NCI-H226 (cell line): ENCODE measurements at regions not wholly inside any gene's neighbourhood (a gene's known extent, or its start where the extent isn't known, plus 50 kb on each side); places are given as distances from the start of the nearest gene placed in this dataset.
"Not testable (repeated sequence)": the region's sequence is repeated elsewhere in the genome, so short reads cannot be mapped to it uniquely, and the experiment has no call there.

Source experiments
- DNase-seq: peaks from one replicate; pipeline ENCODE4 v3.0.0-alpha.2; 2015

GRCh38 chr7:41463770-41464470 is 239.0 kb downstream of the INHBA start:
- DNase-seq: no peak

- DNase-seq: no peak
Observed at GRCh38 chr7:41459623-41460261, 243.1 kb downstream of the INHBA start.

- no peak for DNase-seq
Observed at GRCh38 chr7:41459183-41459582, 243.7 kb downstream of the INHBA start.

- no peak for DNase-seq
Observed at GRCh38 chr7:41457832-41458437, 245.0 kb downstream of the INHBA start.

GRCh38 chr7:41451826-41452225 is 251.1 kb downstream of the INHBA start:
- DNase-seq: peak; percentile 42

- DNase-seq: no peak
Observed at GRCh38 chr7:41449694-41450093, 253.2 kb downstream of the INHBA start.

GRCh38 chr7:41449286-41449685 is 253.6 kb downstream of the INHBA start:
- no peak for DNase-seq

- DNase-seq: peak; percentile 82
Observed at GRCh38 chr7:41448104-41448503, 254.8 kb downstream of the INHBA start.

- no peak for DNase-seq
Observed at GRCh38 chr7:41447450-41448042, 255.3 kb downstream of the INHBA start.

GRCh38 chr7:41446606-41447449 is 256.1 kb downstream of the INHBA start:
- DNase-seq: no peak

GRCh38 chr7:41445946-41446345 is 256.9 kb downstream of the INHBA start:
- DNase-seq: no peak

GRCh38 chr7:41445432-41445831 is 257.5 kb downstream of the INHBA start:
- no peak for DNase-seq

GRCh38 chr7:41439515-41439879 is 263.4 kb downstream of the INHBA start:
- no peak for DNase-seq

- peak; percentile 71 for DNase-seq
Observed at GRCh38 chr7:41438705-41439514, 264.0 kb downstream of the INHBA start.

GRCh38 chr7:41437257-41438196 is 265.4 kb downstream of the INHBA start:
- DNase-seq: peak; percentile 78

GRCh38 chr7:41436139-41436538 is 266.8 kb downstream of the INHBA start:
- no peak for DNase-seq

- not testable (repeated sequence) for DNase-seq
Observed at GRCh38 chr7:41435020-41435419, 267.9 kb downstream of the INHBA start.

GRCh38 chr7:41431671-41432070 is 271.2 kb downstream of the INHBA start:
- no peak for DNase-seq

GRCh38 chr7:41428381-41428780 is 274.5 kb downstream of the INHBA start:
- DNase-seq: no peak

- DNase-seq: peak; percentile 88
Observed at GRCh38 chr7:41425926-41426325, 277.0 kb downstream of the INHBA start.

GRCh38 chr7:41421056-41421455 is 281.8 kb downstream of the INHBA start:
- DNase-seq: no peak
